Astrocyte (in vitro differentiated cells and primary cell): ENCODE measurements at regions not wholly inside any gene's neighbourhood (a gene's known extent, or its start where the extent isn't known, plus 50 kb on each side); places are given as distances from the start of the nearest gene placed in this dataset.

Experiments used
- DNase-seq: peaks from one replicate; pipeline ENCODE4 v3.0.0-alpha.2; 2010; ENCODE audit warnings: low read depth
- FAIRE-seq: peaks from 2 replicates; lab custom pipeline; 2011; peaks lifted over from hg19 to GRCh38; lab: Jason Lieb, UNC
- H2AFZ ChIP-seq: 2 replicates; pipeline ENCODE4 v1.6.0; 2012; ENCODE audit warnings: low read depth, low read length, inconsistent platforms
- H3K27ac ChIP-seq: 2 replicates; pipeline ENCODE4 v1.5.1; 2011; ENCODE audit warnings: low read depth, low read length, inconsistent platforms
- H3K27me3 ChIP-seq: 2 replicates; pipeline ENCODE4 v1.6.0; 2011; ENCODE audit warnings: low read length, inconsistent platforms; ENCODE audit not compliant: insufficient read depth
- H3K36me3 ChIP-seq: 2 replicates; pipeline ENCODE4 v1.5.1; 2011; ENCODE audit warnings: low read length, inconsistent platforms; ENCODE audit not compliant: insufficient read depth
- H3K4me1 ChIP-seq: 2 replicates; pipeline ENCODE4 v1.5.1; 2011; ENCODE audit warnings: low read length, inconsistent platforms; ENCODE audit not compliant: insufficient read depth
- H3K4me2 ChIP-seq: 2 replicates; pipeline ENCODE4 v1.6.0; 2012; ENCODE audit warnings: low read length, inconsistent platforms
- H3K4me3 ChIP-seq: 2 replicates; pipeline ENCODE4 v1.5.1; 2011; ENCODE audit warnings: low read depth, mild to moderate bottlenecking, low read length, inconsistent platforms; ENCODE audit not compliant: insufficient read depth
- H3K79me2 ChIP-seq: 2 replicates; pipeline ENCODE4 v1.6.0; 2012; ENCODE audit warnings: mild to moderate bottlenecking, low read length, inconsistent platforms; ENCODE audit not compliant: insufficient read depth
- H3K9ac ChIP-seq: 2 replicates; pipeline ENCODE4 v1.6.0; 2012; ENCODE audit warnings: mild to moderate bottlenecking, low read length, inconsistent platforms
- H3K9me3 ChIP-seq: 2 replicates; pipeline ENCODE4 v1.5.1; 2012; ENCODE audit warnings: low read depth, mild to moderate bottlenecking, low read length, inconsistent platforms; ENCODE audit not compliant: insufficient read depth
- H4K20me1 ChIP-seq: 2 replicates; pipeline ENCODE4 v1.6.0; 2012; ENCODE audit warnings: low read length, inconsistent platforms; ENCODE audit not compliant: insufficient read depth
- H3K27ac Mint-ChIP-seq: one replicate; pipeline ENCODE4 v1.8.0; 2021; ENCODE audit warnings: mild to moderate bottlenecking, mixed read lengths; ENCODE audit not compliant: unreplicated experiment
- H3K27me3 Mint-ChIP-seq: one replicate; pipeline ENCODE4 v1.8.0; 2021; ENCODE audit warnings: low read depth, mixed read lengths; ENCODE audit not compliant: unreplicated experiment
- H3K36me3 Mint-ChIP-seq: one replicate; pipeline ENCODE4 v1.8.0; 2021; ENCODE audit warnings: low read depth, mixed read lengths; ENCODE audit not compliant: unreplicated experiment
- H3K4me1 Mint-ChIP-seq: one replicate; pipeline ENCODE4 v1.8.0; 2021; ENCODE audit warnings: low read depth, mixed read lengths; ENCODE audit not compliant: unreplicated experiment
- H3K4me3 Mint-ChIP-seq: one replicate; pipeline ENCODE4 v1.8.0; 2021; ENCODE audit warnings: mild to moderate bottlenecking, moderate library complexity, mixed read lengths; ENCODE audit not compliant: unreplicated experiment
- H3K9me3 Mint-ChIP-seq: one replicate; pipeline ENCODE4 v1.8.0; 2021; ENCODE audit warnings: mild to moderate bottlenecking, mixed read lengths; ENCODE audit not compliant: unreplicated experiment
- EZH2 ChIP-seq: IDR thresholded peaks from 2 replicates; pipeline ENCODE4 v1.6.1; 2012; ENCODE audit warnings: mild to moderate bottlenecking, low read length, inconsistent platforms; ENCODE audit not compliant: insufficient read depth
- TF ChIP-seq, protein P1 (sequence below): IDR thresholded peaks from 2 replicates; pipeline ENCODE4 v1.5.1; 2011; ENCODE audit warnings: low read depth, mild to moderate bottlenecking, inconsistent platforms, low read length, moderate library complexity; ENCODE audit not compliant: insufficient read depth

DNA sequence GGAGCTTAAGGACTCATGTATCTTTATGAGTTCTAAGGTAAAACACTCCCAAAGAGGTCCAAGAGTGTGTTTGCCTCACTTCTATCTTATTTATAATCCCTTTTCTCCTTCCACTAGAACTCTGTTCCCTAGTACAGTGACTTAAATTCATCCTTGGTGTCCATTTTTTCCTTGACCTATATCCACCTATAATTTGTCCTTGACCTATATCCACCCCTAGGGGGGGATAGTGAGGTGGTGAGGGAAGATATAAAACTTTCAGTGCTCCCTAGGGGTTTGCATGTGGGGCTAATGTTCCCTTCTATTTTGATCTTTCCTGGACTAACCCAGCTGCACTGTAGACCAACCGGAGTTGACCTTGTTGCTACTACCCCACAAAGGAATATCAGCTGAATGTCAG lies 83.5 kb upstream of the GNAQ start:
- H3K9ac ChIP-seq: no peak overlapping the region
- H3K27me3 ChIP-seq: no peaks in the 10 kb centered on the region
- FAIRE-seq: no peak
- DNase-seq: no peak
- H3K4me1 Mint-ChIP-seq: peaks cover 4% of the 10 kb centered on the region
- no peaks in the 10 kb centered on the region for H3K4me1 ChIP-seq
- no peak overlapping the region for H3K27ac Mint-ChIP-seq
- peaks cover 6% of the 10 kb centered on the region for H3K27me3 Mint-ChIP-seq
- no peak overlapping the region for H3K4me3 Mint-ChIP-seq
- H3K4me2 ChIP-seq: no peak overlapping the region
- H4K20me1 ChIP-seq: no peaks in the 10 kb centered on the region
- no peaks in the 10 kb centered on the region for H3K9me3 ChIP-seq
- no peak overlapping the region for H3K4me3 ChIP-seq
- H3K36me3 Mint-ChIP-seq: no peaks in the 10 kb centered on the region
- no peak overlapping the region for H2AFZ ChIP-seq
- no peaks in the 10 kb centered on the region for H3K79me2 ChIP-seq
- no peak overlapping the region for H3K27ac ChIP-seq
- no peaks in the 10 kb centered on the region for H3K36me3 ChIP-seq
- peaks cover 3% of the 10 kb centered on the region for H3K9me3 Mint-ChIP-seq
- TF ChIP-seq EZH2: no peak
- TF ChIP-seq, protein P1, sequence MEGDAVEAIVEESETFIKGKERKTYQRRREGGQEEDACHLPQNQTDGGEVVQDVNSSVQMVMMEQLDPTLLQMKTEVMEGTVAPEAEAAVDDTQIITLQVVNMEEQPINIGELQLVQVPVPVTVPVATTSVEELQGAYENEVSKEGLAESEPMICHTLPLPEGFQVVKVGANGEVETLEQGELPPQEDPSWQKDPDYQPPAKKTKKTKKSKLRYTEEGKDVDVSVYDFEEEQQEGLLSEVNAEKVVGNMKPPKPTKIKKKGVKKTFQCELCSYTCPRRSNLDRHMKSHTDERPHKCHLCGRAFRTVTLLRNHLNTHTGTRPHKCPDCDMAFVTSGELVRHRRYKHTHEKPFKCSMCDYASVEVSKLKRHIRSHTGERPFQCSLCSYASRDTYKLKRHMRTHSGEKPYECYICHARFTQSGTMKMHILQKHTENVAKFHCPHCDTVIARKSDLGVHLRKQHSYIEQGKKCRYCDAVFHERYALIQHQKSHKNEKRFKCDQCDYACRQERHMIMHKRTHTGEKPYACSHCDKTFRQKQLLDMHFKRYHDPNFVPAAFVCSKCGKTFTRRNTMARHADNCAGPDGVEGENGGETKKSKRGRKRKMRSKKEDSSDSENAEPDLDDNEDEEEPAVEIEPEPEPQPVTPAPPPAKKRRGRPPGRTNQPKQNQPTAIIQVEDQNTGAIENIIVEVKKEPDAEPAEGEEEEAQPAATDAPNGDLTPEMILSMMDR: peak; percentile 13

DNA sequence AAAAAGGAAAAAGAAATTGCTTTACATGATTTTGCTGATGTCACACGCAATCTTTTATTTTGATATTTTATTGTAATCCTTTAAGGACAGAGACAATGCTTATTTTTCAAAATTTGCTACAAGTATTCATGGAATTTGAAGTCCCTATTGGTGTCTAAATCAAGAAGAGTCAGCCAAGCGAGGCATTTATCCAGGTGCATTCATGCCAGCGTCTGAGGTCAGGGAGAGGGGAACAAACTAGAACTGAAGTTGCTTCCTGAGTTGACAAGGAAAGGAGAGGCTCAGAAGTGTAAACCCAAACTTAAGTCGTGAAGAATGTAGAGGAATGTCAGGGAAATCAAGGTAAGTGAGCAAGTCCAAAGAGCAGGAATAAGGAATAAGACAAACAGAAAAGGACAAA lies 83.0 kb upstream of the GNAQ start:
- DNase-seq (no peak), FAIRE-seq (no peak)
- H3K9ac ChIP-seq: no peak overlapping the region
- H3K36me3 ChIP-seq: no peaks in the 10 kb centered on the region
- H3K36me3 Mint-ChIP-seq: no peaks in the 10 kb centered on the region
- peaks cover 4% of the 10 kb centered on the region for H3K9me3 Mint-ChIP-seq
- no peaks in the 10 kb centered on the region for H3K4me1 ChIP-seq
- H3K4me3 ChIP-seq: no peak overlapping the region
- H4K20me1 ChIP-seq: no peaks in the 10 kb centered on the region
- H3K4me3 Mint-ChIP-seq: no peak overlapping the region
- H3K27me3 ChIP-seq: no peaks in the 10 kb centered on the region
- no peak overlapping the region for H3K4me2 ChIP-seq
- H3K27ac Mint-ChIP-seq: no peak overlapping the region
- no peaks in the 10 kb centered on the region for H3K79me2 ChIP-seq
- TF ChIP-seq, protein P1: no peak
- TF ChIP-seq EZH2: no peak
- H3K9me3 ChIP-seq: no peaks in the 10 kb centered on the region
- peaks cover 6% of the 10 kb centered on the region for H3K27me3 Mint-ChIP-seq
- no peak overlapping the region for H2AFZ ChIP-seq
- no peak overlapping the region for H3K27ac ChIP-seq
- H3K4me1 Mint-ChIP-seq: peaks cover 4% of the 10 kb centered on the region

DNA sequence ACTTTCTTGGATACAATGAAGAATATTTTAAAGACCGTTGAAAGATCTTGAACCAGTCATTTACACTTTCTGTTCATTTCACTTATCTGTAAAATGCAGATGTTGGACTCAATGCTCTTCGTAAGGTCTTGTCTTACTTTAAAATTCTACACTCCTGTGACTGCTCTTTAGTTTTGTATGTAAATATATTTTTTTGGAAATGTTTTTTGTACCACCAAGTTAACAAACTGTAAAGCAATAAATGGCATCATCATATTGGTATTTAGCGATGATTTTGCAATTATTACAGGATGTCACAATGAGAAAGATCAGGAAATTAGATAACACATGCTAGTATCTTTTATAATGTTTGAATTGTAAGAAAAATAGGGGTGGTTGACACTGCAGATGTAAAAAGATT lies 80.8 kb upstream of the GNAQ start:
- no peak overlapping the region for H2AFZ ChIP-seq
- no peaks in the 10 kb centered on the region for H3K36me3 ChIP-seq
- H3K27ac ChIP-seq: no peak overlapping the region
- Mint-ChIP-seq H3K27ac (no peak overlapping the region), H3K4me3 (no peak overlapping the region), H3K27me3 (no peaks in the 10 kb centered on the region), H3K9me3 (peaks cover 4% of the 10 kb centered on the region), H3K36me3 (no peaks in the 10 kb centered on the region), H3K4me1 (no peaks in the 10 kb centered on the region)
- TF ChIP-seq, protein P1: no peak
- TF ChIP-seq EZH2: no peak
- H3K4me3 ChIP-seq: no peak overlapping the region
- H3K9ac ChIP-seq: no peak overlapping the region
- H3K27me3 ChIP-seq: no peaks in the 10 kb centered on the region
- no peaks in the 10 kb centered on the region for H3K9me3 ChIP-seq
- no peak for FAIRE-seq
- no peaks in the 10 kb centered on the region for H3K4me1 ChIP-seq
- H3K4me2 ChIP-seq: no peak overlapping the region
- H4K20me1 ChIP-seq: no peaks in the 10 kb centered on the region
- no peak for DNase-seq
- no peaks in the 10 kb centered on the region for H3K79me2 ChIP-seq
